Transverse colon (tissue), 4 donors: ENCODE measurements at regions not wholly inside any gene's neighbourhood (a gene's known extent, or its start where the extent isn't known, plus 50 kb on each side); places are given as distances from the start of the nearest gene placed in this dataset.

ENCODE experiments used
- CTCF ChIP-seq, 5 experiments: fragments of 200-600 bp in 3 of 5; fragments of 450-650 bp in 2 of 5; sonication (generic) in 3 of 5; IDR thresholded peaks; 1 replicate in 2 of 5; 2 replicates in 3 of 5; pipeline ENCODE4 v1.5.1; 2016 to 2017; ENCODE audit warnings: antibody characterized with exemption in 5 of 5, inconsistent platforms in 3 of 5, mild to moderate bottlenecking in 2 of 5, moderate library complexity in 1 of 5
- POLR2AphosphoS5 ChIP-seq, 3 donors: sonication (generic); formaldehyde crosslinking; IDR thresholded peaks; one replicate each; pipeline ENCODE4 v1.6.1; 2016; ENCODE audit warnings: antibody characterized with exemption in 3 of 3

GRCh38 chr9:26266146-26266793, 588.0 kb upstream of the TUSC1 start:
- no peak for TF ChIP-seq POLR2AphosphoS5 (IDR thresholded peaks at IDR 0.05)
- no peak for TF ChIP-seq CTCF (IDR thresholded peaks at IDR 0.05)
